Upper lobe of right lung (tissue), 1 donor: ENCODE measurements at regions not wholly inside any gene's neighbourhood (a gene's known extent, or its start where the extent isn't known, plus 50 kb on each side); places are given as distances from the start of the nearest gene placed in this dataset.

Experiments used
- ATAC-seq: fragments of 200-7000 bp; cut with Tn5 transposase; one replicate; pipeline ENCODE4 v1.9.1; 2020; ENCODE audit warnings: mild to moderate bottlenecking, moderate library complexity
- DNase-seq: peaks from one replicate; pipeline ENCODE4 v3.0.0-alpha.2; 2020
- H3K27ac ChIP-seq: fragments of 200-600 bp; one replicate; pipeline ENCODE4 v1.8.0; 2022
- H3K27me3 ChIP-seq: fragments of 200-600 bp; one replicate; pipeline ENCODE4 v1.8.0; 2022; ENCODE audit warnings: mild to moderate bottlenecking
- H3K36me3 ChIP-seq: fragments of 200-600 bp; one replicate; pipeline ENCODE4 v1.8.0; 2022
- H3K4me1 ChIP-seq: fragments of 200-600 bp; one replicate; pipeline ENCODE4 v1.8.0; 2022
- H3K4me3 ChIP-seq: fragments of 200-600 bp; one replicate; pipeline ENCODE4 v1.8.0; 2022; ENCODE audit warnings: mild to moderate bottlenecking
- H3K9me3 ChIP-seq: fragments of 200-600 bp; one replicate; pipeline ENCODE4 v1.8.0; 2022
- intact Hi-C: fragments of 100-400 bp; cut with DNase I; formaldehyde crosslinking; loops from one replicate; pipeline ENCODE4 v1.11.0; 2022
- TF ChIP-seq, protein P1 (sequence below): fragments of 200-600 bp; IDR thresholded peaks from one replicate; pipeline ENCODE4 v1.8.0; 2022; ENCODE audit warnings: antibody characterized with exemption
- donor health status: DM: no; HTN: yes; CAD: no; lungs with severe emphysema.

DNA sequence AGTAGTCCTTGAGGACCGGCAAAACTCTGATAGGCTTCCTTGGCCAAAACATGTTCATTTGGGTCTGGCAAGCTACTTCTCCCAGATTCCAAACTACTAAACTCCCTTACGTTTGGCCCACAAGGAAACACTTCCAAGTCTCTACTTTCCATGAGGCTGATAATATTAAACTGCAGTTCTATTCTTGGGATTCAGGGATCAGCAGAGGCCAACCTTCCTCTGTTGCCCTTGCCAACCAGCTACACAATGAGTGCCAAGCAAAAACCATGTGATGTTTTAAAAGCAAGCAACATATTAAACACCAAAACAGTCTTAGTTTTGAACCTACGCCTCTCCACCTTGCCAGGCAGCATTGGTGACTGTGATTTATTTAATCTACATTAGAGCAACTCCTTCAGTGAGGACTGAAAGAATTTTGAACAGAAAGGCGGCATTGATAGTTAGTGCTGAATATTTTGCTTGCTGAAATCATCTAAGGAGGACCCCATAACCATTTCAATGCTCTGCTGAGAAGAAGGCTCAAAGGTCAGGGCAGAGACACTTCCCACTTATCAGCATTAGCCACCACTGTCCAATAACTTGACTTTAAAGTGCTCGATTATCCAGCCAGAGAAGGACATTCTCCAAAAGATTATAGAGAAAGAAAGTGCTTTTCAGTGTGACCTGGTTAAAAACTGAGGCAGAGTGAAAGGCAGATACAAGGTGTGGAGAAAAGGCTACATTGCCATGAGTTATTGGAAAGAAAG lies 287.1 kb downstream of the TBC1D4 start:
- TF ChIP-seq, protein P1, sequence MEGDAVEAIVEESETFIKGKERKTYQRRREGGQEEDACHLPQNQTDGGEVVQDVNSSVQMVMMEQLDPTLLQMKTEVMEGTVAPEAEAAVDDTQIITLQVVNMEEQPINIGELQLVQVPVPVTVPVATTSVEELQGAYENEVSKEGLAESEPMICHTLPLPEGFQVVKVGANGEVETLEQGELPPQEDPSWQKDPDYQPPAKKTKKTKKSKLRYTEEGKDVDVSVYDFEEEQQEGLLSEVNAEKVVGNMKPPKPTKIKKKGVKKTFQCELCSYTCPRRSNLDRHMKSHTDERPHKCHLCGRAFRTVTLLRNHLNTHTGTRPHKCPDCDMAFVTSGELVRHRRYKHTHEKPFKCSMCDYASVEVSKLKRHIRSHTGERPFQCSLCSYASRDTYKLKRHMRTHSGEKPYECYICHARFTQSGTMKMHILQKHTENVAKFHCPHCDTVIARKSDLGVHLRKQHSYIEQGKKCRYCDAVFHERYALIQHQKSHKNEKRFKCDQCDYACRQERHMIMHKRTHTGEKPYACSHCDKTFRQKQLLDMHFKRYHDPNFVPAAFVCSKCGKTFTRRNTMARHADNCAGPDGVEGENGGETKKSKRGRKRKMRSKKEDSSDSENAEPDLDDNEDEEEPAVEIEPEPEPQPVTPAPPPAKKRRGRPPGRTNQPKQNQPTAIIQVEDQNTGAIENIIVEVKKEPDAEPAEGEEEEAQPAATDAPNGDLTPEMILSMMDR = no peak
- no peaks in the 10 kb centered on the region for H3K4me1 ChIP-seq
- no peaks in the 10 kb centered on the region for H3K27me3 ChIP-seq
- DNase-seq = no peak
- H3K36me3 ChIP-seq = no peaks in the 10 kb centered on the region
- ATAC-seq = no peak
- H3K4me3 ChIP-seq = no peak overlapping the region
- H3K9me3 ChIP-seq = no peaks in the 10 kb centered on the region
- no peak overlapping the region for H3K27ac ChIP-seq
- intact Hi-C loops = no loop called here

DNA sequence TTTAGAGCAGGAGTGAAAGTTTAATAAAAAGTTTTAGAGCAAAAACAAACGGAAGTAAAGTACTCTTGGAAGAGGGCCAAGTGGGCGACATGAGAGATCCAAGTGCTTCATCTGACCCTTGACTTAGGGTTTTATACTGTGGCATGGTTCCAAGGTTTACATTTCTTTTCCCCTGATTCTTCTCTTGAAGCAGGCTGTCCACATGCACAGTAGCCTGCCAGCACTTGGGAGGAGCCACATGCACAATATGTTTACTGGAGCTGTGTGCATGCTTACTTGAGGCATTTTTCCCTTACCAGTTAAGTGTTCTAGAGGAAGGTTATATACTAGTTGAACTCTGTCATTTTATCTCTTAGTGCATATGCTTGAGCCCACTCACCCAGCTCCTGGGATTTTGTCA lies 295.6 kb downstream of the TBC1D4 start:
- no peaks in the 10 kb centered on the region for H3K36me3 ChIP-seq
- DNase-seq (no peak), ATAC-seq (peak; percentile 15)
- intact Hi-C loops = no loop called here
- no peaks in the 10 kb centered on the region for H3K9me3 ChIP-seq
- H3K27ac ChIP-seq = no peak overlapping the region
- TF ChIP-seq, protein P1 = no peak
- H3K27me3 ChIP-seq = no peaks in the 10 kb centered on the region
- H3K4me3 ChIP-seq = no peak overlapping the region
- H3K4me1 ChIP-seq = no peaks in the 10 kb centered on the region

DNA sequence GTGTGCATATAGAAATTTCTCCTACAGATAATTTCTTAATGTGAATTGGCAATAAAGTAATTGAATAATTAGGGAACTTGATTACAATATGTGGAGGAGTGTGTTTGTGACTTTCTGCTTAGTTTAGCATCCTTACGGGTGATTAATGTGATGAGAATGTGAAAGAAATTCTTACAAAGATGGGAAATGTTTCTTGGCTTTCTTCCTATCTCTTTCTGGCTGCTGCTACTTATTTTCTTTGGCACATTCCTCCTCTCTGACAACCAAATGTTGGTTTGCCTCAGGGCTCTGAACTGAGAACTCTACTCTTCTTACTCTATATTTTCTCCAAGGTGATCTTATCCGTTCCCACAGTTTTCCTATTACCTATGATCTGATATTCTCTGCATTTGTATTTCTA lies 300.1 kb downstream of the TBC1D4 start:
- Histone ChIP-seq H3K4me1 (no peaks in the 10 kb centered on the region), H3K36me3 (no peaks in the 10 kb centered on the region), H3K4me3 (no peak overlapping the region), H3K9me3 (no peaks in the 10 kb centered on the region), H3K27ac (no peak overlapping the region), H3K27me3 (no peaks in the 10 kb centered on the region)
- ATAC-seq (no peak), DNase-seq (no peak)
- intact Hi-C loops = no loop called here
- TF ChIP-seq, protein P1 = no peak

DNA sequence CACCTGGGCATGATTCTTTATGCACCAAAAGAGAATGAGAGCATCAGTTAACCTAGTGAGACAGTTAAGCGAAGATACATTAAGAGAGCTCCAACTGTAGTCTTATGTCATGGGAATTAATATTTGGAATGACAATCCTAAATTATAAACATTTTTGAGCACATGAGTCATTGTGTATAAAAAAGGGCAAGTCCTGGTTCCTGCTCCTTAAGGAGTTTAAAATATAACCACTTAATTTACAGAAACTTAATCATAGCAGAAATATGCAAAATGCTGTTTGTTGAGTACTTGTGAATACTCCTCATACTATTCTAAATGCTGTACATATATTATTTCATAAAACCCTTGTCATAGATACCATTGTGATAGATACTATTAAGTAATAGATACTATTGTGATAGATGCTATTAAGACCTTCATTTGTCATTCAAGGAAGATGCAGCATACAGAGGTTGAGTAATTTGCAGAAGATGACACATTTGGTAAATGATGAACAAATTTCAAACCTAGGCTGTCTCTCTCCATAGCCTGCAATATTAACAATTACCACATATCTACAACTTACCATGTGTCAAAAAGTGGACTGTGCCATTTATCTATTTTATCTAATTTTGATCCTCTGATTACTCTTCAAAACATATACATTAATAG lies 301.0 kb downstream of the TBC1D4 start:
- ATAC-seq (no peak), DNase-seq (no peak)
- TF ChIP-seq, protein P1 = no peak
- no peaks in the 10 kb centered on the region for H3K4me1 ChIP-seq
- H3K27me3 ChIP-seq = no peaks in the 10 kb centered on the region
- intact Hi-C loops = no loop called here
- no peak overlapping the region for H3K27ac ChIP-seq
- H3K36me3 ChIP-seq = no peaks in the 10 kb centered on the region
- no peak overlapping the region for H3K4me3 ChIP-seq
- H3K9me3 ChIP-seq = no peaks in the 10 kb centered on the region

DNA sequence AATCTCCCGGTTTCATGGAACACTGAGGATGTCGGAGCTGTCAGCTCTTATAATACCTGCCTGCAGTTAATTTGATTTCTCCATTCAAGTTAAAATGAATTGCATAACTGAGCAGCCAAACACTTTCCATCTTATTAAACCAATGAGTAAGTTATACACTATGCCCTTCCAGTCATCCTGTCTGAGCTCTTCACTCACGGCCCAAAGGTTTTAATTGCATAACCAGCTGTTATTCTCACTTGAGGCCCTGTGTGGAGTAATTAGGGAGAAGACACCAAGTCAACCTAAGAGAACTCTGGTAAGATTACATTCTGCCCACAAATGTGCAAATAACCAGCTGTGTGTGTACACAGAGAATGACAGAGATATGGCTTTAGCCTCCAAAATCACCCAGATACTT lies 303.5 kb downstream of the TBC1D4 start:
- intact Hi-C loops = no loop called here
- ATAC-seq (no peak), DNase-seq (no peak)
- no peaks in the 10 kb centered on the region for H3K36me3 ChIP-seq
- H3K4me1 ChIP-seq = no peaks in the 10 kb centered on the region
- H3K27me3 ChIP-seq = no peaks in the 10 kb centered on the region
- no peak overlapping the region for H3K27ac ChIP-seq
- H3K9me3 ChIP-seq = no peaks in the 10 kb centered on the region
- TF ChIP-seq, protein P1 = no peak
- H3K4me3 ChIP-seq = no peak overlapping the region
